ENCODE measurements at regions not wholly inside any gene's neighbourhood (a gene's known extent, or its start where the extent isn't known, plus 50 kb on each side); places are given as distances from the start of the nearest gene placed in this dataset.

- TF ChIP-seq SNAPC2 (CRISPR knock-in tag; IDR thresholded peaks at IDR 0.05) = no peak
- TF ChIP-seq FOXM1 (CRISPR knock-in tag; IDR thresholded peaks at IDR 0.05) = no peak
- no peak for TF ChIP-seq ETS1 (CRISPR knock-in tag; IDR thresholded peaks at IDR 0.05)
- no peak for TF ChIP-seq ZNF788 (CRISPR knock-in tag; IDR thresholded peaks at IDR 0.05; ENCODE audit: borderline replicate concordance)
- no peak for TF ChIP-seq SP4 (CRISPR knock-in tag; IDR thresholded peaks at IDR 0.05)
- no peak for TF ChIP-seq NR3C1 (CRISPR knock-in tag; IDR thresholded peaks at IDR 0.05)
- no peak for TF ChIP-seq ZSCAN29 (CRISPR knock-in tag; conservative IDR thresholded peaks at IDR 0.05)
Measured at GRCh38 chr5:125376059-125376641, 629.7 kb upstream of the ZNF608 start.

Measured in HepG2 (cell line).